Epithelial cell of prostate (primary cell): ENCODE measurements at regions not wholly inside any gene's neighbourhood (a gene's known extent, or its start where the extent isn't known, plus 50 kb on each side); places are given as distances from the start of the nearest gene placed in this dataset.
"Not testable (repeated sequence)": the region's sequence is repeated elsewhere in the genome, so short reads cannot be mapped to it uniquely, and the experiment has no call there.

Experiments used
- DNase-seq: peaks from one replicate; pipeline ENCODE4 v3.0.0-alpha.2; 2011; ENCODE audit warnings: low read depth, low spot score
- H3K27ac ChIP-seq: fragments of 450-650 bp; 2 replicates; pipeline ENCODE4 v1.5.1; 2017; ENCODE audit warnings: mild to moderate bottlenecking

DNA sequence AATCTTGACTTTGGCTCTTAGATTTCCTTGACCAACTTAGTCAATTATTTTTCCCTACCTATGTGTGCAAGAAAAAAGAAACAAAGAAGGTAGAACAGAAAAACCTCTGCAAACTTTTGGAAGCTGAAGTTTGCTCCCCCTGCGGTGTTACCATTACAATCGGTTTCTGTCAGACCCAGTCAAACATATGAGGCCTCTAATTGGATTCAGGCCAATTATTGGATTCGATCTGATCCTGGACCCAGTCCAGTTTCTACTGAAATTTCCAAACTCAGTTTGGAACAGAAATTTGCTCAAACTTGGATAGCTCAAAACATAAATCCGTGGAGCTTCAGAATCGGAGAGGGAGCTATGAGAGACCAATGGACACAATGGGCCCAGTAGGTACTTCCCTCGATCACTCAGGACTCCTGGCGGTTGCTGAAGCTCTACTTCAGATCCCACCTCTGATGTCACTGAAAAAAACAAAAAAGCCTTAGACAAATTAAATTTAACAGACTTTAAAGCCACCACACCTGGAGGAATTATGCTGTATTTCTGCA lies 523.9 kb downstream of the DMRTA1 start:
- H3K27ac ChIP-seq, result no peak overlapping the region
- no peak for DNase-seq

DNA sequence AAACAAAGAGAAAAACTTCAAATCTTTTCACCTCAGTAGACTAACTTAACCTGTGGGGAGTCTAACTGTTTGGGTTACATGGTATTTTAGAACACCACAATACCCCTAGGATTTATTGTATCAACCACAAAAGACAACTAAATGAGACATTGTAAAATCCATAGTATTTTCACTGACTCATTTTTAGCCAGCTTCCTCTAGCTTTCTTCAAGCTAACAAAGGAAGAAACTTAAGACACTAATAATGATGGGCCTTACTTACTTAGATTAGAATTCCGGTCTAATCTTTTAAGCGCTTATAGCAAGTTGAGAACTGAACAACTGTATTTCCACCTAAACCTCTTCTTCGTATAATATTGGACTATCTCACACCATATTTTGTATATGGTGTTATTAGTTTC lies 529.3 kb downstream of the DMRTA1 start:
- DNase-seq, result no peak
- H3K27ac ChIP-seq, result no peak overlapping the region

DNA sequence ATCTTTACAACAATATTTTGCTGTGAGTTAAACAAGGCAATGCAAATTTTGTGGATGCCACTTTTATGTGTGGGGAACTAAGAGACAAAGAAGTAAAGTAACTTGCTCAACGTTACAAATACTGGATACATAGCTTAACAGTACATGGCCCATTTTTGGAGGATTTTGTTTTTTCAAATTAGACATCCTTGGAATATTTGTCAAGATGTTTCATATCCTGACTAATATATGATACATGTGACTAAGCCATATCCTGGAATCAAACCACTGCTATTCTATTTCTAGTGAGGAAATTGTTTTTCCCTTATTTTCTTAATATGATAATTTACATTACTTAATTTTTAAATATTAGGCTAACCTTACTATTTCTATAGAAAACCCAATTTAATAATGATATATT lies 529.8 kb downstream of the DMRTA1 start:
- no peak for DNase-seq
- no peak overlapping the region for H3K27ac ChIP-seq

DNA sequence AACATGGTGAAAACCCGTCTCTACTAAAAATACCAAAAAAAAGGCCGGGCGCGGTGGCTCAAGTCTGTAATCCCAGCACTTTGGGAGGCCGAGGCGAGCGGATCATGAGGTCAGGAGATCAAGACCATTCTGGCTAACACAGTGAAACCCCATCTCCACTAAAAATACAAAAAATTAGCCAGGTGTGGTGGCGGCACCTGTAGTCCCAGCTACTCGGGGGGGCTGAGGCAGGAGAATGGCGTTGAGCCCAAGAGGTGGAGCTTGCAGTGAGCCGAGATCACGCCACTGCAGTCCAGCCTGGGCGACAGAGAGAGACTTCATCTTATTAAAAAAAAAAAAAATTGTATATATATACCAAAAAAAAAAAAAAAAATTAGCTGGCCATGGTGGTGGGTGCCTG lies 533.8 kb downstream of the DMRTA1 start:
- DNase-seq, H3K27ac ChIP-seq: not testable (repeated sequence)

DNA sequence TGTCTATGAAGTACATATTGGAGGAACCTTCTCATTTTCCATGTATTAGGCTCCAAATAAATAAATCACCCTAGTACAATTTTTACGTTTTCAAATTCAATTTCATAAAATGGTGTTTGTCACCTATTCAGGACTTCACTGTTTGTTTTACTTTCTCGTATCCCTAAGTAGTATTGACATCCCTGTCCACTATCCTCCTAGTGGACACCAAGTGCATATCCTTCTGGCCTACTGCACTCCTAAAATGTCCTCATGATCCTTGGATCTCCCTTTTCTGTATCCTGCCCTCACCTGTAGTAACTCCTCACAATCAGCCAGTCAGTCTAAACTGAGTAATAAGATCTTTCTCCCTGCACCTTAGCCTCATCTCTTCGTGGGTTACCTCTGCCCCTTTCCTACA lies 539.9 kb downstream of the DMRTA1 start:
- DNase-seq, result no peak
- H3K27ac ChIP-seq, result no peak overlapping the region

DNA sequence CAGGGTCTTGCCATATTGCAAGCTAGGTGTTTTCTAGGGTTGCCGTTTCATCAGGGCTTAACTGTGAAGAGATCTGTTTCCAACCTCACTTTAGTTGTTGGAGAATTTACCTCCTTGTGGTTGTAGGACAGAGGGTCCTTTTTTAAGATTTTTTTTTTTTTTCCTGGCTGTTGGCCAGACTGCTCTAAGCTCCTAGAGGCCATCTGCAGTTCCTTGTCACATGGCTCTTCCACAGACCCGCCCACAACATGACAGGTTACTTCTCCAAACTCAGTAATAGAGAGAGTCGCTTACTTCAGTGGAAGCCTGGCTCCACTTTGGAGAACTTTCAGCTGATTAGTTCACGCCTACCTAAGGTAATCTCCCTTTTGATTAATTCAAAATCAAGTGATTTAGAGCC lies 543.7 kb downstream of the DMRTA1 start:
- DNase-seq, result no peak
- no peak overlapping the region for H3K27ac ChIP-seq

DNA sequence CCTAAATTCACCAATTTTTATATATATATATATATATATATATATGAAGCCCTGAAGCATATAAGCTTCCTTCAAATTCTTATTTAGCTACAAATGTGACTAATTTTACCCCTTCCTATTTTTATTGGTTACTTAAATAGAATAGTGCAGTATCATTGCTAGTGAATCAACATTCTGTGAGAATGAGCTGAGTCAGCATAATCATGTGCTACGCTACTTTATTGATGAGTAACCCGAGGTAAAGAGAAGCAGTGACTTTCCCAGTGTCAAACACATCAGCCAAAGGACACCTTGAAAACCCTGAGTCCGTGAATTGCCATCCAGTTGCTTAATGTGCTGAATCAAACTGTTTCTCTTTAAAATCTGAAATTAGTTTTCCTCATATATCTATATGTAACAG lies 546.2 kb downstream of the DMRTA1 start:
- H3K27ac ChIP-seq, result no peak overlapping the region
- DNase-seq, result no peak

DNA sequence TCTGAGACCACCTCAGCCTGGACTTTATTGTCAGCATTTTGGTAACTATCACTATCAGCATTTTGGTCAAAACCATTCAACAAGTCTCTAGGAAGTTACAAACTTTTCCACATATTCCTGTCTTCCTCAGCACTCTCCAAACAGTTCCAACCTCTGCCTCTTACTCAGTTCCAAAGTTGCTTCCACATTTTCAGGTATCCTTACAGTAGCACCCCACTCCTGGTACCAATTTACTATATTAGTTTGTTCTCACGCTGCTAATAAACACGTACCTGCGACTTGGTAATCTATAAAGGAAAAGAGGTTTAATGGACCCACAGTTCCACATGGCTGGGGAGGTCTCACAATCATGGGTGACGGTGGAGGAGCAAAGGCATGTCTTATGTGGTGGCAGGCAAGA lies 551.3 kb downstream of the DMRTA1 start:
- H3K27ac ChIP-seq, result no peak overlapping the region
- DNase-seq, result no peak

DNA sequence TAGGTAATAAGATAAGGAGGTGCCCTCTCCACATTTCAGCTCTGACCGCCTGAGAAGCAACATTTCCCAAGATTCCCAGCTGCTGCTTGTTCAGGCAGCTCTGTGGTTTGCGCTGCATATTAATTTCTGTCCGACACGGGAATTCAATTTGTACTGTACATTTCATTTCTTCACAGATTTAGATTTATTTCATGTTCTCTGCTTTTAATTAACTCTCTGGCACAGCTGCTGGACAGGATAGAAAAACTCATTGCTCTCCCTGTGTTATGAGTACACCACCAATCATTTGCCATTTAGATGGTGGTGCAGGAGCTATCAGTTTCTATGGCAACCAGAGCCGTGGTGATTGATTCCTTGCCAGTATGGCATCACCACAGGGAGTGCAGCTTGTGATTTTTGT lies 558.5 kb downstream of the DMRTA1 start:
- DNase-seq, result no peak

DNA sequence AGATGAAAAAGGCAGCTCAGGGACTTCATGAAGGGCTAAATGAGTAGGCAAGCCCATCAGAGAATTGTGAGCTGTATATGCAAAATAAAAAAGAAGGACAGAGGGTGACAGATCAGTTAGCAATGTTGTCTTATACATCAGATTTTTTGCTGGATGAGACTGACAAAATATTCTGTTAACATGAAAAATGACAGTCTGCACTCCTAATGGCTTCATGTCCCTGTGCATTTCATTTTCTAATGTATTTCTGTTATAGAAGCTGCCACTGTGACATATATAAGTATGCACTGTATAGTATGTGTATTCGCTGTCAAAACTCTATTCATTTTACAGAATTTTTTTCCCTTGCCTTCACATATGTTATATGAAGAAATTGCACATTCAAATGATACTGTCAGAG lies 559.5 kb downstream of the DMRTA1 start:
- DNase-seq, result no peak
- no peak overlapping the region for H3K27ac ChIP-seq

More for the DNA sequence above, 558.5 kb downstream of the DMRTA1 start:
- H3K27ac ChIP-seq, result no peak overlapping the region

DNA sequence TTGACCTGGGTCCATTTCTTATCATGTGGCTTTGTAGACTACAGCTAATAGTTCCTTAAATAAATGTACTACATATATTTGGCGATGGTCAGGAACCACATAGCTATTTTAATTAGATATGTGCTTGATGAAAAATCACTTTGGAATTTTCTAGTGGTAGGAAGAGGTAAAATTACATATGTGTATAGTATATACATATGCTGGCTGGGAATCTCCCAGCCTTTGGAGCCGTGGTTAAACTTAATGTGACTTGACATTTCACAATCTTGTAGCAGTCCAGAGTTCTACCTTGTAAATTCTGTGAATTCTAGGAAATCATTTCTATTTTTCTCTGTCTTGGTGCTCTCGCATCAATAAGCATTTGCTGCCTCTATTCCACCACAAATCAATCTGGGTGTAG lies 565.0 kb downstream of the DMRTA1 start:
- no peak for DNase-seq
- H3K27ac ChIP-seq, result no peak overlapping the region

DNA sequence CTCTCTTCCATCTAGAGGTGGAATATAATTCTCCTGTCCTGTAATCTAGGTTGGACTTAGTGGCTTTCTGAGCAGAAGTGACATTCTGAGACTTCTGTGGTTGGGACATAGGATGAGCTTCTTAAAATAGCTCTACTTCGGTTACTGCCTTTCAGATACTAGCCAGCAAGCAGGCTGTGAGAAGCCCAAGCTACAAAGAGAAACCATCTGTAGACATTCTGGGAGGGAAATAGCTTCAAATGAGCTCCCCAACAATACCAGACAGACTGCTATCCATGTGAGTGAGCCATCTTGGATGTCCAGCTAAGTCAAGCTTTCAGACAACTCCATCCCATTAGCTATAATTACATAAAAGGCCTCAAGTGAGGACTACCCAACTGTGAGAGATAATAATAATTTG lies 568.9 kb downstream of the DMRTA1 start:
- H3K27ac ChIP-seq, result no peak overlapping the region
- DNase-seq, result no peak

DNA sequence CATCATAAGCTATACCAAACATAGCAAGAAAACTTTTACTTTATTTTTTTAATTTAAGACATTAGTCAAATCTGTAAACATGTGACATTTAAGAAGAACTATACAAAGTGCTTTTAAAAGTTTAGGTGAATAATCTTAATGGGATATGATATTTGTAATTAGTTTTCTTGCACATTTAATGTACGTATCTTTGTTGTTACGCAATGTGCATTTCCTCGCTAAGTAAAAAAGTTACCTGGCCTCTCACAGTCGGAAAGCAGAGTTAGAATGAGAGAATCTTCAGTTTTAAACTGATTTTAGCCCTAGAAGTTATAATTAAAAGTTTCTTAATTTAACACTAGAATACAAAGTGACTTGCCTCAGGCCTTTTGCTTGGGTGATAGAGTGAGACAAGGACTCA lies 589.8 kb downstream of the DMRTA1 start:
- no peak for DNase-seq
- H3K27ac ChIP-seq, result no peak overlapping the region

DNA sequence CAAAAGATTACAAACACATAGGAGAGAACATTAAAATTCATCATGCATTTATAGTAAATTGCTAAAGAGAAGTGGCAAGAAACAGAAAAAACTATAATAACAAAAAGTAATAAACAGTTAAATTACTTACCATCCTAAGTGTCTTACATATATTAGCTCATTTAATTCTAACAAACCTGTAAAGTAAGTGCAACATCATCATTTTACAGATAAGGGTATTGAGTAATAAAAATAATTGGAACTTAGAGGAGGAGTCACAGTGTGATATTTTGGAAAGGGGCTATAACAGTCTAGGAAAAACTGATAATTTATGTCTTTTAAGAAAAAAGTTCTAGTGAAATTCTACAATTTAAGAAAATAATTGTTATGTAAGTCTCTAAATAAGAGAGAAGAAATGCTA lies 592.8 kb downstream of the DMRTA1 start:
- H3K27ac ChIP-seq, result no peak overlapping the region
- DNase-seq, result no peak

DNA sequence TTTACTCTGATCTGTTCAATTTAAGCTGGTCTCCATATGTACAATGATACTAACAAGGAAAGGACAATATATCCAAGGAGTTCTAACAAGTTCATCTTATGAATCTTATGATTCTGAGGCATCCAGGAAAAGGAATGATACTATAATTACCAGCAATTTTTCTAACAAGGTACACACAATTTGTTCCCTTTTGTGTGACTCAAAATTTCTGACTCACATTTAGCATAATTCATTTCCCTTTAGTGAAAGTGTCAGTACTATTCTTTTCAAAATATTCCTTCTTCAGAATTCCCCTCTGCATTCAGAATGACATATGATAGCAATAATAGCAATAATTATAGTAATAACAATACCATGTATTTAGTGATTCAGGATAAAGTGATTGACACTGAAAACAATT lies 594.8 kb downstream of the DMRTA1 start:
- DNase-seq, result no peak
- H3K27ac ChIP-seq, result no peak overlapping the region

DNA sequence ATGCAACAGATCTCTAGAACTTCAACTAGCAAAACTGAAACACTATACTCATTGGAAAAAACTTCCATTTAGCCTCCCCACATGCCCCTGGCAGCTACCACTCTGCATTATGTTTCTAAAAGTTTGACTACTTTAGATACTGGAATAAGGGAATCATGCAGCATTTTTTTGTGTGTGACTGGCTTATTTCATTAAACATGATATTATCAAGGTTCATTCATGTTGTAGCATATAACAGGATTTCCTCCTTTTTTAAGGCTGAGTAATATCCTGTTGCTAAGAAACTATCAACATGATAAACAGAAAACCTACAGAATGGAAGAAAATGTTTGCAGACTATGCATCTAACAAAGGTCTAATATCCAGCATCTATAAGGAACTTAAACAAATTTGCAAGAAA lies 597.9 kb downstream of the DMRTA1 start:
- DNase-seq, result no peak
- H3K27ac ChIP-seq, result peak overlapping the region; percentile 27

DNA sequence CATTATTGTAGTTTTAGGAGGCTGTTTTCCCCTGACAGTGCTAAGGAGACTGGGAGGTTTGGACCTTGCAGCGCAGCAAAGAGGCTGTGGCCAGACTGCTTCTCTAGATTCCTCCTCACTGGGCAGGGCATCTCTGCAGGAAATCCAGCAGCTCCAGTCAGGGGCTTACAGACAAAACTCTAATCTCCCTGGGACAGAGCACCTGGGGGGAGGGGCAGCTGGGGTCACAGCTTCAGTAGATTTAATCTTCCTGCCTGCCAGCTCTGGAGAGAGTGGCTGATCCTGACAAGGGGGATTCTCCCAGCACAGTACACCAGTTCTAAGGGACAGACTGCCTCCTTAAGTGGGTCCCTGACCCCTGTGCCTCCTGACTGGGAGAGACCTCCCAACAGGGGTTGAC lies 599.4 kb downstream of the DMRTA1 start:
- not testable (repeated sequence) for H3K27ac ChIP-seq

DNA sequence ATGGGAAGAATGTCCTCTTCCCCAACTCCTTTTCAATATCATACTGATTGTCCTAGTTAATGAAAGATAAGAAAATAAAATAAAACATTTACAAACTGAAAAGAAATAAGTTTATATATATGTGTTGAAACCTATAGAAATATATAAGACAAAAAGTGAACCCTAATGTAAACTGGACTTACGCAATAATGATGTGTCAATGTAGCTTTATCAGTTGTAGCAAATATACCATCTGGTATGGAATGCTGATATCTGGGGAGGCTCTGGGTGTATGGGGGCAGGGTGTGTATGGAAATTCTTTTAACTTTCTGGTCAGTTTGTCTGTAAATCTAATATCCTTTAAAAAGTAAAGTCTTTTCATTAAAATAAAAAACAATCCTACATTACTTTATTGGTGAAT lies 603.9 kb downstream of the DMRTA1 start:
- H3K27ac ChIP-seq, result no peak overlapping the region
- DNase-seq, result no peak

More for the DNA sequence above, 599.4 kb downstream of the DMRTA1 start:
- not testable (repeated sequence) for DNase-seq

DNA sequence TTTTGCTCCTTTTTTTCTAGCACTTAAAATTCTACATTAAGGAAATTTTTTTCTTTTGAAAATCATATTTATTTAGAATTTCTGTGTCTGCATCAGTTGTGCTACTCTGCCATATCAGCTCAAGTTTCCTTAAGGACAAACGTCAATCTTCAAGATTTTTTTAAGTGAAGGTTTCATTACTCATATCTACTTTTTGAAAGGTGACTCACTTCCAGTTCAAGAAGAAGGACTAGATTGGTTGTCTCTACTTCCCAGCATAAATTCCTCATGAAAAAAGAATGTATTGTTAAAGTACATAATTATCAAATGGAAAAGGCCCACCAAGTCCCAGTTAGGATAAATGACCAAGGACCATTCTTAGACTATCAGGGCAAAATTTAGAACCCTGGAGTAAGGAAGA lies 626.5 kb downstream of the DMRTA1 start:
- DNase-seq, result no peak

DNA sequence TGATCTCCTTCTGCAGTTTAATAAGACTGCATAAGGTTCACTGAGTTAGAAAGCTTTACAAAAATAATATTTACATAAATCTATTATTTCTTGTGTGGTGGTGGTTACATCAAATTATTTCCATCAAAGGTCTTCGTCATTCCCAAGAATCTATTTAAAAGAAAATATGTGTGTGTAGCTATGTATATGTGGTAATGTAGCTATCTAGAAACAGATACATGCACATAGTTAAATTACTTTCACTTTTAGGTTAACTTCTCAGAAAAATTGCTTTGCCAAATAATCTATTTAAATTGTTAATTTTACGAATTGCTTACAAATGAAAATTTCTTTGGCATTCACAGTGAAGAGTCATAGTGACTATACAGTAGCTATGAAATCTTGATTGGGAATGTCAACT lies 633.2 kb downstream of the DMRTA1 start:
- no peak overlapping the region for H3K27ac ChIP-seq
- no peak for DNase-seq

More for the DNA sequence above, 626.5 kb downstream of the DMRTA1 start:
- no peak overlapping the region for H3K27ac ChIP-seq

DNA sequence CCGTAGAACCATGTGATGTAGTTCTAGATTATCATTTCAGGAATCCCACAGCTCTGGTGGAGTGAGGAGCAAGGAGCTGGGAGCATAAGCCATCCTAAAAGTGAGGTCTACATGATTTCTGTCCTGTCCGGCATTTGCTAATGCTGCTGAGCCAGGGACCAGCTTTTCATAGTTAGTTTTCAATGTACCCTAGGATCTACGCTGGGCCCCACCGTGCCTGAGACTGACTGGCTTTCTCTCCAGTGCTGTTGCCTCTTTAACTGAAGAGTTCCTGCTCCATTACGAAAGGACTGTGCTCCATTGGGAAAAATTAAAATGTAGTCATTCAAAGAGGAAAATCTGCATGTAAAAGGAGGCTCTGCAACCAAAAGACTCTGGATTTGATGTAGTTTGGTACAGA lies 634.8 kb downstream of the DMRTA1 start:
- no peak for DNase-seq
- H3K27ac ChIP-seq, result no peak overlapping the region

DNA sequence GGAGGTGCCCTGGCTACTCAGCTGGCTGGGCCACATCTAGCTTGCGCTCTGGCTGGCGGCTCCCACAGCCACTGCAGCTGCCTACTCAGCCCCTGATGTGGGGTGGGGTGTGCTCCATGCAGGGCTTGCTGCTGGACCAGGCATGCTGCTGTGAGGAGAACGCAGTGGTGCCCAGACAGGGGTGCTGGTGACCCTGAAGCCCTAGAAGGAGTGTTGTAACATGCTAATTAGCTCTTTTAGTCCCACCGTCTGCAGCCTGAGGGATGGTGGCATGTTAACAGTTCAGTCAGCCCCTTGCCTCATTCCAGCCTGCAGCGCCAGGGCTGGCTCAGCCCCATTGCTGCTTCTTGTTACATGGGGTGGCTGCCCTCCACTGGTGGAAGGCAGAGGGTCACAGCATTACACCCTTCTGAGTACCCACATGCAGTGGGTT lies 642.3 kb downstream of the DMRTA1 start:
- no peak for DNase-seq

DNA sequence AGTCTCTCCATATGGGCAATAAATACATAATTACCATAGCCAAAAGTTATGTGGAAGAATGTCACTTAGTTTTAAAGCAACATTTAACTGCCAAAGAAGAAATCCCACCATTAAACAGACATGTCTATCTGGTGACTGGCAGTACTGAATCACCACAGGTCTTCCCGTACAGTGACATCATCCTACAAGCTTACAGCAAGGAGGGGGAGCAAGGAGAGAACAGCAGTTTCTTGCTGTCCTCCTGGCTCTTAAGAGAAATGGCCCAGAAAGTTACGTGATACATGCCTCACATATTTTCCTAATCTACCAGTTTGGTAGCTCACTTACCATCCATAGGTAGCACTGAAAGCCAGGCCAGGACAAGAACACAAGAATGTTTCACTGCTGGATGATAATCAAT lies 671.0 kb downstream of the DMRTA1 start:
- H3K27ac ChIP-seq, result no peak overlapping the region
- peak; percentile 29 for DNase-seq

More for the DNA sequence above, 642.3 kb downstream of the DMRTA1 start:
- H3K27ac ChIP-seq, result no peak overlapping the region
